Islet of Langerhans (tissue), 1 donor: ENCODE measurements at regions not wholly inside any gene's neighbourhood (a gene's known extent, or its start where the extent isn't known, plus 50 kb on each side); places are given as distances from the start of the nearest gene placed in this dataset.
"Not testable (repeated sequence)": the region's sequence is repeated elsewhere in the genome, so short reads cannot be mapped to it uniquely, and the experiment has no call there.

Source experiments
- FAIRE-seq: peaks from one replicate; lab custom pipeline; 2011; peaks lifted over from hg19 to GRCh38; lab: Jason Lieb, UNC

- FAIRE-seq = no peak
These were observed 97.4 kb upstream of the ZFHX3 start for GRCh38 chr16:73145166-73145880.

DNA sequence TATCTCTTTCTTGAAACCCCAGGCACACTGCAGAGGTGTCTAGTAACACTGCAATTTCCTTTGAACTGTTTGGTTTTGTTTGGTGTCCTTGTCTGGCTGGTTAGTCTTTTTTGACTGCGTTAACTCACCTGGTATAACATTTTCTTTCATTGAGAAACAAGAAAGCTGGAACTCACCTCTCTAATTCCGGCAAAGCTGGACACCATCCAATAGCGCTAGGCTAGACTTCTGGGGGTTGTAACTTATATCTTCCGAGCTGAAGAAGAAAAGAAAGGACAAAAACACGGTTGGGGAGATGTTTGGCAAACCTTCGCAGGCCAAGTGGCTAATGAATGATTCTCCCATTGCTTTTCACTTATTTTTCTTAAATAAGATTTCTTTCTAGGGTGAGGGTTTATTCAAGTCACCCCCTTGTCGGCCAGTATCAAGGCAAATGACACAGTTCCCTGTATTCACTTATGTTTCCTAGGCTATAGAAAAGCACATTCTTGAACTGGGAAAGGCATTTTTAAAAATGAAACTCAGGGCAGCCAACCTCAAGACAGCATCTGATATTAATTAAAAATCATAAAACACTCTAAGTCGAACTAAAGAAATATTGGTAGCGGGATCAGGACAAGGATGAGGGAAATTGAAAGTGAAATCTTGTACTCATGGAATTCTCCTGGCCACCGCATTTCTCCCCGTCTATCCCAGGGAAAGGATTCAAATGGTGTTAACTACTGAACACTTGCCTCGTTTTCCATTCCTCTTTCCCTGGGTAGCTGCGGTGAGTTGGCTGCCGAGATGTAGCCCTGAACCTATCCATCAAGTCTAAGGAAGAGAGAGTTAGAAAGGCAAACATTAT is 95.9 kb upstream of the ZFHX3 start:
- FAIRE-seq = no peak

DNA sequence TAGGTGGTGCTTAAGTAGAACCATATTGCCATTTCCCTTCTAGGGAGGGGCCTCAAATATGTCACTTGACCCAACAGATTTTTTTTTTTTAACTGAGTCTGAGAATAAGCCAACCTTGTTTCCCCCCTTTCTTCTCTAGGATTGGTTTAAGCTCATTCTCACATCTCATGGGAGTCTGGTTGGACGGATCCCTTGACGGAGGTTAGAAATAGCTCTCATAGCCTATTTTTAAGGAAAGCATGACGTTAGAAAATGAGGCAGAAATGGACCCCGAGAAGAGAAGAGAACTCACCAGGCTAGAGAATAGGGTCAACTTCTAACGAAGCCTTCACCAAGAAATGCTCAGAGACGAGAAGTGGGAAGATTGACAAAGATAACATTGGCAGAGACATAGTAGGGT is 95.1 kb upstream of the ZFHX3 start:
- no peak for FAIRE-seq

DNA sequence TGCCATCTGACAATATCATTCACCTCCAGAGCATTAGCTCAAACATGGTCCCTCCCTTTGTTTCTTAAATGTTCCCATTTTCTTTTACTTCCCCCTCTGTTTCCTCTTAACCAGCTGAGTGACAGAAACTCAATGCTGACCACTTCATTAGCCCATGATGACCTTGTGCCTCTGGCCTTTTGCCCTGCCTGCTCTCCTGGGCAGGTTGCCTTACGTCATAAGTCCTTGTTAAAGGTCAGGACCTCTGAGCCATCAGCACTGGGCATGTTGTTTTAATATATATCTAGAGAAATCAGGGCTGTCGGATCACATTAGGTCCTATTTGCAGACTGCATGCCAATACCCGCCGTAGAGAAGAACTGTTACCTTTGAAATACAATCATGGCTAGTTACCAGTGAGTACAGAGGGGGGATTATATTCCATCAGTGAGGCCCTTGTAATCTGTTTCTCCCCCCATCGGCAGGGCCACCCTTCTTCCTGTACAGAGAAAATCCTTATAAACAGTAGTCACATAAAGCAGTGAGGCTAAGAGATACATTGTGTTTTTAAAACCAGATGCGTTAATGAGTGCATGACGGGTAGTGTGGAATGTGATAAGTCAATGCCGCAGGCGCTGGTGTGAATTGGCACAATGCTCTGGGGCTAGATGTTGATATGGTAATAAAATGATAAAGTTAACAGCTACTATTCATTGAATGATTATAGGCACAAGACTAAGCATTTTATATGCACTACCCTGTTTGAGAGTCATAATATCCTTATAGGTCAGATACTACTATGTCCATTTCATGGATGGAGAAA is 94.3 kb upstream of the ZFHX3 start:
- FAIRE-seq = no peak

DNA sequence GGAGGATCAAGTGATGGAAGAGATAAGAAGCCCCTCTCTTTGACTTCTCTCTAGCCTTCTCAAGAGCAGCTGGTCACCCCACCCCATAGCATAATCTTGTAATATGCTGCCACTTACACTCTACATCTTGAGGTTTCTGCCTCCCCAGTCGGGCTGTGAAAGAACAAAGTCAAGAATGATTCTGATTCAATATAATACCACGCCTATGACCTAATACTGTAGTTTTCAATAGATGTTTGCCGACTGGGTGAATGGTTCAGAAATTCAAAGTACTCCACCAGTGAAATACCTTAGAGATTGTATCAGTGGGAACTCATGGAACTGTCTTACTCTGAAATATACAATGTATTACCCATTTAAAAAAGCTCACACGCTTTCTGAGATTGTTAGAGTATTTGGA is 93.0 kb upstream of the ZFHX3 start:
- no peak for FAIRE-seq

DNA sequence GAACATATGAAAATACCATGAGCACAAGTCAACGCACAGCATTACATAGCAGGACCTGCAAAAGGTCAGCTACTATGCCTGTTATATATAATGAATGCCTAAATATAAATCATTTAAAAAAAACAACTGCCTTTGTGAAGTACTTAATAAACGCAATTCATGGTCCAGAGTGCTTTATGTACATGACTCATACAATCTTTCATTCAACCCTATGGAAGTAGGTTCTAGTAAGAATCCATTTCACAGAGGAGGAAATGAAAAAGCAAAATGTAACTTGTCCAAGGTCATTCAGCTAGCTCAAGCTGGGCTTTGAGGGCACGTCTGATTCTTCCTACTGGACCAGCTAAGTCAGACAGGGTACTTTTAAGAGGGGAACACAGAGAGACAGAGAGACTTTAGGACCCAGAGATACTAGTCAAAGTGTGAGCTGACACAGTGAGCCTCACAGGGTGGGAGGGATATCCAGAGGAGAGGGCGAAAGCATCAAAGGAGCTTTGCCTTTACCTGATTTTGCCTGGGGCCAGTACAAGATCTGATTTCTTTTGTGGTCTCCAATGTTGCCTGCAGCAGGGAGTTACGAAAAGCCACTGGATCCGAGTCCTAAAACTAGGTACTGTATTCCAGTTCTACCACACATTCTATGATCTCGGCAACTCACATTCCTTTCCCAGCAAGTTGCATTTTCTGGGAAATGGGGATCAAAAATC is 83.4 kb upstream of the ZFHX3 start:
- FAIRE-seq = no peak

GRCh38 chr16:73129455-73129854 is 81.5 kb upstream of the ZFHX3 start:
- no peak for FAIRE-seq

- no peak for FAIRE-seq
These were observed 78.6 kb upstream of the ZFHX3 start for GRCh38 chr16:73126525-73126853.

- FAIRE-seq = no peak
These were observed 78.1 kb upstream of the ZFHX3 start for GRCh38 chr16:73125850-73126524.

GRCh38 chr16:73124665-73125375 is 76.9 kb upstream of the ZFHX3 start:
- FAIRE-seq = no peak

DNA sequence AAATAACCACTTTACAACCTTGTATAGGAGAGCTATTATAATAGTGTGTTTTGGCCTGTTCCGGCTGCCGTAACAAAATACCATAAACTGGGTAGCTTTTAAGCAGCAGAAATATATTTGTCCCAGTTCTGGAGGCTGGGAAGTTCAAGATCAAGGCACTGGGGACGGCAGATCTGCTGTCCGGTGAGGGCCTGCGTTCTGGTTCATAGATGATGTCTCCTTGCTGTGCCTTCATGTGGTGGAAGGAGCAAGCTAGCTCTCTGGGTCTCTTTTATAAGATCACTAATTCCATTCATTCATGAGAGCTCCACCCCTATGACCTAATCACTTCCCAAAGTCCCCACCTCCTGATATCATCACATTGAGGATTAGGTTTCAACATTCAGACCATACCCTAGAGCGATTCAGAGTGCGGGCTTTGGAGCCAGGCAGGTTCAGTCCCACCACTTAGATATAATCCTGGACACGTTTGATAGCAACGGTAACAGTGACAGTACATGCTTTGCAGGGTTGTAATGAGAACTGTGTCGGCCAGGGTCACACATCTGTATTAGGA is 76.2 kb upstream of the ZFHX3 start:
- no peak for FAIRE-seq

GRCh38 chr16:73122604-73123391 is 74.9 kb upstream of the ZFHX3 start:
- no peak for FAIRE-seq

- no peak for FAIRE-seq
These were observed 68.6 kb upstream of the ZFHX3 start for GRCh38 chr16:73116576-73116975.

DNA sequence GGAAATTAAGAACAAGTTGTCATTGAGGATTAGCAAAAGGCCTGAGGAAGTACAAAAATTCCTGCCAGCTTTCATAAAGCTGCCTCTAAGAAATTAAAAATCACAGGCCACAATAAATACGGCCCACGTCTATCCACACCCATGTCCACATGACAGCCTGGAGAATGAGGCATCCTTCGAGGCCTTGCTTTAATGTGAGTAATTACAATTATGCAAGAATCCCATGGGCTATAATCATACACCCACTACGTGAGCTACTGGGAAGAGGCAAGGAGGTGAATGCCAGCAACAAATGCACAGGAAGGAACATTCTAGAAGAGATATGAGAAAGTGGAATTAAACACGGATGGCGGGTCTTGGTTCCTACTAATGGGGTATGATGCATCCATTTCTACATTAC is 65.4 kb upstream of the ZFHX3 start:
- FAIRE-seq = no peak

- FAIRE-seq = no peak
These were observed 60.5 kb upstream of the ZFHX3 start for GRCh38 chr16:73108195-73108963.

GRCh38 chr16:73107371-73107770 is 59.4 kb upstream of the ZFHX3 start:
- no peak for FAIRE-seq

DNA sequence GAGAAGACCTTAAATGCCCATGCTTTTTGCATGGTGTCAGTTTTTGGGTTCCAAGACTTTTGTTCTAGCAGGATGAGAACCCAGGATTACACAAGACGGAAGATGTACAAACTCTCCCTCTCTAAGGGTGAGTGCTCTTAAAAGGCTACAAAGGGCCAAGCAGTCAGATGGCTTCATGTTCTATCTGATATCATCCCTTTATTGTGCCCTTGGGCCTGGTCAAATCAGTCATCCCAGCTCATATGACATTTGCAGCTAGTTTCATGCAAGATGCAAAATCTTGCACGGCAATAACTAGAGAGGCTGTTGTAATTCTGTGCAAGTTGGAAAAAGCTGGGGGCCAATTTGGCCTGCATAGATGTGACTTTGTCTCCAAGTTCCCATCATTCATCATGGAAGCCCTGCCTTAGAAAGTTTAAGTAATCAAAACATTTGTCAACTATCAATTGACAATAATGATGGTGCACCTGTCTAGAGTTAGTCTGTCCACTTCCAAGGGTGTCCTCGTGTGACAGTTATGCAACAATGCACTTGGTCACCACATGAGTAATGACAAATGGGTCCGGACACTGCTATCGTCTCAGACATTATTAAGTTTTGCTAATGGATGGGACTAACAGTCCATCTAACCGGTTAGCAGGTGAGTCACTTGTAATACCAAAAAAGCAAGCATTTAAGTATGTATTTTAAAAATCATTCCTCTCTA is 58.6 kb upstream of the ZFHX3 start:
- FAIRE-seq = no peak

DNA sequence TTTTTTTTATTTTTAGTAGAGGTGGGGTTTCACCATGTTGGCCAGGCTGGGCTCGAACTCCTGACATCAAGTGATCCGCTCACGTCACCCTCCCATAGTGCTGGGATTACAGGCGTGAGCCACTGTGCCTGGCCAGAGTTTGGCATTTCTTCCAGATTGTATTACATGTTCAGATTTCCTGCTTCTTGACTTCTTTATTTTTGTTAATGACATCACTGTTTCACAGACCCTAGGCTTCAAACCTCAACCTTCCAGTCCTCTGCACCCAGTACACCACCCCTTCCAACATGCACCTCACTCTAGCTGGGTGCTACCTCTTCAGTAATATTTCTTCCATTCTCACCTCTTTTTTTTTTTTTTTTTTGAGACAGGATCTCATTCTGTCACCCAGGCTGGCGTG is 53.6 kb upstream of the ZFHX3 start:
- no peak for FAIRE-seq

GRCh38 chr16:73099601-73100000 is 51.7 kb upstream of the ZFHX3 start:
- FAIRE-seq = not testable (repeated sequence)
